Brain pericyte (primary cell): ENCODE measurements at regions not wholly inside any gene's neighbourhood (a gene's known extent, or its start where the extent isn't known, plus 50 kb on each side); places are given as distances from the start of the nearest gene placed in this dataset.

Source experiments
- DNase-seq: peaks from one replicate; pipeline ENCODE4 v3.0.0-alpha.2; 2012; ENCODE audit warnings: low read depth, low spot score

DNA sequence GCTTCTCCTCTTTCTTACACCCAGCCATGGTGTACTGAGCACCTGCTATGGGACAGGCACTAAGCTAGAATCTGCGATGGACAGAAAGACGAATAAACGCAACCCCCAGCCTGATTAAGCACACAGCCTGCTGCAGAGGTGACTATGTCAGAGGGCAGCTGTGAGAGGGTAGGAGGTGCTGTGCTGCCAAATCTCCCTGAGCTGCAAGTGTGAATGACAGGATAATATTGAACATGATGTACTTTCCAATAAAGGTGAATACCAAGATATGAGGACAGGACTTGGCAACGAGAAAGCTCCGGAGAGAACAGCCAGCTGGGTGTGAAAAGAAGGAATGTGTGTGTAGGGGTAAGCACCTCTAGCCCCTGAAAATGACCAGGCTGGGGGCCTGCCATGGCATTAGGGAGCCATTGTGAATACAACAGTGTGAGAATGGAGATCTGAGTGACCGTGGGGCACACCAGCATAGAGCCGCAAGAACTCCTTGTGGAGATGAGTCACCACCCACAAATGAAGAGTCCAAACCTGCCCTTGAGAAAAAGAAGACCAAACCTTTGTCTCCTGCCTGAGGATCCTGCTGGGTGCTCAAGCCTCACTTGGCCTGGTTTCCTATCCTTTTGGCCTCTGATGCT is 83.0 kb upstream of the ATF3 start:
- no peak for DNase-seq

GRCh38 chr1:212526111-212526491 is 82.5 kb upstream of the ATF3 start:
- no peak for DNase-seq

DNA sequence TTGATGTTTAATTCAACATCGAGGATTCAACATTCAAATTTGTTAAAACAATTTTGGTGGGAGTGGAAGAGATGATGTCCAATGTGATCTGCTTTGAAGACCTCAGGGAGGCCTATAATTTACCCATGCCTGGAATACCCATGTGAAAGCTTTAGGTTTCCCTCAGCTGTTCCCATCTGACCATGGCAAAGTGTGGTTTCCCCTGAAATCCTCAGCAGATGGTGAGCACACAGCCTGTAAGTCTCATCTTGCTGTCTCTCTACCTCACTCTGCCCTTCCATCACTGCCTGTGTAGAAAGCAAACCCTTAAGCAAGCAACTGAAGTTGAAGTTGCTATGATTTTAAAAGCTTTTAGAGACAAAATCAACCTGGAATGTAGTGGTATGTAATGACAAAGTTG is 80.1 kb upstream of the ATF3 start:
- no peak for DNase-seq

GRCh38 chr1:212529211-212529741 is 79.3 kb upstream of the ATF3 start:
- DNase-seq, result no peak

DNA sequence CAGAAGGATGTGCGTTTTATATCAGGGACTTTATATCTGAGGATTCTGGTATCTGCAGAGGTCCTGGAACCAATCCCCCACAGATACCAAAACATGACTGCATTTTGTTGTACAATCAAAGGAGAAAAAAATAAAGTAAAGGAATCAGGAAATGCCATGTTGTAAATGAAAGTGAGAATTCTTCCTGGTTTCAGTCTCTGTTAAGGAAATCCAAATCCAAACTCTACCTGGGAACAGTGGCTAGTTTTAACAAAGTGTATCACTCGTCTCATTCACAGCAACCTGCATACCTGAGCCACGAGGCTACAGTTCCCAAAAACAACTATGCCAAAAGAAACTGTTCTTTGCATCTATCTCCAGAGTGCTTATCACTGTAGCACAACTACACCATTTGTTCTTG is 77.3 kb upstream of the ATF3 start:
- no peak for DNase-seq

- DNase-seq, result no peak
These were observed 76.8 kb upstream of the ATF3 start for GRCh38 chr1:212531796-212532195.

DNA sequence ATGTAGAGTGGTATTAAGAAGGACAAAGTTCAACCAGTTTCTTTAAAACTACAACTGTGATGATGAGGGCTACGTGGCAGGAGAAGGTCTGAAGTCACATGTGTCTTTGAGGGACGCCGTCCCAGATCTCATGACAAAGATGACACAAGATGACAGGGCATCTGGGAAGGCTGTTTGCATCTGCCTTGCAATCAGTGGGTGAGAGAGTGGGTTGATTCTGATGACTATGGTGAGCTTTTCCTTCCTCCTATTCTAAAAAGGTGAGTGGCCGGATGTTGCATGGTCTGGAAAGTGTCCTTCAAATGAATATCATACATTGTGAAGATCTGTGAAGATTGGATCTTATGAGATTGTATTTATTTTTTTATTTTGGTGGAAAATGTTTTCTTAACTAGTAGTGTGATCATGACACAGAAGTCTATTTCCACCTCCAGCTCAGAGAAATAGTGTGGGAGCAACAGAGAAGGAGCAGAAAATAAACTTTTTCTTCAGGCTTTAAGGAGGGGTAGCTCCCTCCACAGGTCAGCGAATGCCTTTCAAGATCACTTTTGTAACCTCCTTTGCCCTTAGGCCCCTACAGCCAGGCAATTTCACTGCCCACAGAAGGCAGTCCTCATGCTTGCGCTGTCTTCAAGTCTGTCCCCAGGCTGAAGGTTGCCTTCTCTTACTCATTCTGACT is 76.0 kb upstream of the ATF3 start:
- DNase-seq, result no peak

GRCh38 chr1:212533148-212533517 is 75.4 kb upstream of the ATF3 start:
- no peak for DNase-seq

DNA sequence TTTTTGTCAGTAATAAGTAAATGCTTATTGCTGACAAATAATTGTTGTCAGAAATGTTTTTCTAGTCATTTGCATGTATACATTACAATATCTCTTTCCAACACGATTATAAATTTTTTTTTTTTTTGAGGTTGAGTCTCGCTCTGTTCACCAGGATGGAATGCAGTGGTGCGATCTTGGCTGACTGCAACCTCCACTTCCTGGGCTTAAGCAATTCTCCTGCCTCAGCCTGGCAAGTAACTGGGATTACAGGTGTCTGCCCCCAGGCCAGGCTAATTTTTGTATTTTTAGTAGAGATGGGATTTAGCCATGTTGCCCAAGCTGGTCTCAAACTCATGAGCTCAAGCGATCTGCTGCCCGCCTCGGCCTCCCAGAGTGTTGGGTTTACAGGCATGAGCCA is 72.0 kb upstream of the ATF3 start:
- DNase-seq, result no peak

DNA sequence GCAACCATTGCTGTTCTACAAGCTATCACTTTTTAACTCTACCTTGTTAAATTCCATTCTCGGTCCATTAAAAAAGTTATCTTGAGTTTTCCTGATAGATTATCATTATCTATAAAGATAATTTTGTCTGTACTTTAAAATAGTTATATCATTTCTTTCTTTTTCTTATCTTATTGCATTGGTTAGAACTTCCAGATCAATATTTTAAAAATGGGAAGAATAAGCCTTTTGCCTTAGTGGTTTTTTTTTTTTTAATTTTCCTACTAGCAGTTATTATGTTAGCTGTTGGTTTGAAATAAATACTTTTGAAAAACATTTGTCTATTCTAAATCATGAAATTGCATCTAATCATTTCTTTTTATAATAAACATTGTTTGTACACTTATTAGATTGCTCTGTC is 71.0 kb upstream of the ATF3 start:
- no peak for DNase-seq

- no peak for DNase-seq
These were observed 68.7 kb upstream of the ATF3 start for GRCh38 chr1:212539737-212540430.

GRCh38 chr1:212542761-212543187 is 65.8 kb upstream of the ATF3 start:
- DNase-seq, result no peak

DNA sequence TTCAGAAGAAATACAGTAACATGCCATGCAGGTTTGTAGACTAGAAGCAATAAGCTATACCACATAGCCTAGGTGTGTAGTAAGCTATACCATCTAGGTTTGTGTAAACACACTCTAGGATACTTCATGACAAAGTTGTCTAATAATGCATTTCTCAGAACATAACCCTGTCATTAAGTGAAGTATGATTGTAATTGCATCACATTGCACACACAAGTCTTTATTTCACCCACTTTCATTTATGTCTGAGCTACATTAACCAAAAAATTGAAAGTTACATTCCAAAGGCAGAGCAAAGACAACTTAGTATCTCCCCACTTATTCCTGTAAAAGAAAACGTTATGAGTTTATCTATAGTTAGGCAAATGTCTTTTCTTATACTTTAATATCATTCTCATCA is 64.5 kb upstream of the ATF3 start:
- DNase-seq, result no peak

DNA sequence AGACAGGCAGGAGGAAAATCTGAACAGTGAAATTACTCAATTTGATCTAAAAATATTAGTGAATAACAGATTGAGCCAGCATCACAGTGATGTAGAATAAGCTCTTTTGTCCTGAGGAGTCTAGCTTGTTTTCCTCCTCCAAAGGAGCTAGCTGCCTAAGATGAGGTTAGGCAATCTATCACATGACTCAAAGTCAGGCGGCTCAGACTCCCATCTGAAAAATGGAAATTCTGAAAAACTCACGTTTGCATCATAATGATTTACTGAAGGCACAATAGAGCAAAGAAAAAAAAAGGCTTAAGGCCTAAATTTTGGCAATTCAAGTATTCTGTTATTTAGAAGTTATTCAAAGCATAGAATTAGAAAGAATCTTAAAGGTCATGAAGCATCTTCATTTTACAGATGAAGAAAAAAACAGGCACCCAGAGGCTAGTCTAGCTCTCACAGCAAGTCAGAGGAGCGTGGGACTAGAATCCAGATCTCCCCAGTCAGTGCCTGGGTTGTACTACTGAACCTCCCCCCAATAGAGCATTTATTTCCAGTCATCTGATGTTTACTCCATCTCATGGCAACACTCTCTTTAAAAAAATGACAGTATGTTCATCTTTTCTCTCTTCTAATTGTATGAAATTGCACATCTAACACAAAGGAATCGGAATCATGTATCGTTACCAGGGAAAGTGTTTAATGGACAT is 62.5 kb upstream of the ATF3 start:
- DNase-seq, result no peak

- DNase-seq, result no peak
These were observed 59.0 kb upstream of the ATF3 start for GRCh38 chr1:212549503-212550017.

GRCh38 chr1:212551929-212552328 is 56.6 kb upstream of the ATF3 start:
- no peak for DNase-seq

DNA sequence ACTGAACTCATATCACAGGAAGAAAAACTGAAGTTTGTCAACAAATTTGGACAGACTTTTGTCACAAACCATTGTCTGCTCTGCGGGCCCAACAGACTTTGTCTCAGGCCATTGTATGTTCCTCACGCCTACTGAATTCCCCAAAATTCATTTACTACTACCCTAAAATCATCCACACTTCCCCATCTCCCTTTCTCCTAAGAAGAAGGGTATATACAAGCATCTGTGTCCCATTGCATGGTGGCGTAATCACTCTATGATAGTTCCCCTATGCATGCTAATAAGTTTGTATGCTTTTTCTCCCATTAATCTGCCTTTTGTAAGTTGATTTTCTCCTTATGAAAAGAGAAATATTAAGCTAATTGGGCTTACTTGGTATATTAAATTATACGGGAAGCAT is 54.9 kb upstream of the ATF3 start:
- no peak for DNase-seq

DNA sequence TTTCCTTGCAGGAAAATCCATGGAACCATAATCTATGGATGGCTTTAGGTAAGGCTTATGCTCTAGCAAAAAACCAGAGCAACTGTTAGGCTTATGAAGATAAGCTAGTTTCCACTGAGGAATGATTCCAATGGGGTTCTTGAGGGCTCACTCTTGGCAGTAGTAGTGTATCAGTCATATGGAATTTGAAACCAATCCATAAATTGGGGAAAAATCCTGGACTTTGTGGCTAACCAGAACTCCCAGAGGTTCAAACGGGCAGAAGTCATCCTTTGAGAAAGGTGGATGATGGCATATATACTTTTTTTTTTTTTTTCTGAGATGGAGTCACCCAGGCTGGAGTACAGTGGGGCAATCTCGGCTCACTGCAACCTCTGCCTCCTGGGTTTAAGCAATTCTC is 54.2 kb upstream of the ATF3 start:
- no peak for DNase-seq

DNA sequence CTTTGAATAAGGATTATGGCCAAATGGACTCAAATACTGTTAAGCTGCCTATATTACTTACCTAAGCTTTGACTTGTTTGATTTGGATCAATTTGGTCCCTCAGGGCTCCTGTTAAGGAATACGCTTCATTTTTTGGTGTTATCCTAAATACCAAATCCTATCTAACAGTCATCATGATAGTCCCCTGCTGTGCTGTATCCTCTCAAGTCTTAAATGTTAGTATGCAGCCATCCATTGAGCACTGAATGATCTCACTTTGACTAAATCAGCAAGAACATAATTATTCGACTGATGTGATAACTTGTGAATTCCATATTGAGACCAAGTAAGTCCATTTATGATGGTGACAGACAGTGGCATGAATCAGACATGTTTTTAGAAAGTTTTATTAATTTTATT is 53.1 kb upstream of the ATF3 start:
- no peak for DNase-seq

- DNase-seq, result no peak
These were observed 51.6 kb upstream of the ATF3 start for GRCh38 chr1:212556822-212557549.
